H1 (cell line): ENCODE measurements at regions not wholly inside any gene's neighbourhood (a gene's known extent, or its start where the extent isn't known, plus 50 kb on each side); places are given as distances from the start of the nearest gene placed in this dataset.

Source experiments
- CTCF ChIA-PET: fragments of 300-600 bp; sonication (Branson Sonifier 250); formaldehyde crosslinking; loops from one replicate; lab custom pipeline; 2021; ENCODE audit not compliant: partially characterized antibody; lab: Charles Lee
- POLR2A ChIA-PET: fragments of 300-600 bp; sonication (Branson Sonifier 250); formaldehyde crosslinking; loops from one replicate; lab custom pipeline; 2021; ENCODE audit warnings: inconsistent platforms; ENCODE audit not compliant: partially characterized antibody; lab: Charles Lee
- DNase-seq, 2 experiments: peaks; one replicate each; pipeline versions ENCODE4 v3.0.0 to v3.0.0-alpha.2; 2010 to 2022; ENCODE audit warnings: low spot score in 2 of 2, low read depth in 1 of 2, mixed read lengths in 1 of 2
- FAIRE-seq: peaks from 2 replicates; lab custom pipeline; 2011; peaks lifted over from hg19 to GRCh38; lab: Jason Lieb, UNC
- H2AFZ ChIP-seq: 2 replicates; pipeline ENCODE4 v1.8.1; 2012; ENCODE audit warnings: low read length, inconsistent platforms
- H2AK5ac ChIP-seq: 2 replicates; pipeline ENCODE4 v1.6.1; 2013; ENCODE audit warnings: low read depth, low read length
- H2BK120ac ChIP-seq: replicated peaks from 2 replicates; pipeline ENCODE3; 2013; ENCODE audit warnings: low read depth, low read length, inconsistent platforms
- H2BK12ac ChIP-seq: 2 replicates; pipeline ENCODE4 v1.6.1; 2013; ENCODE audit warnings: low read depth, low read length
- H2BK15ac ChIP-seq: 2 replicates; pipeline ENCODE4 v1.6.1; 2013; ENCODE audit warnings: low read length
- H2BK20ac ChIP-seq: 2 replicates; pipeline ENCODE4 v1.6.1; 2013; ENCODE audit warnings: low read length
- H2BK5ac ChIP-seq: 2 replicates; pipeline ENCODE4 v1.6.1; 2013; ENCODE audit warnings: low read depth, low read length
- H3K14ac ChIP-seq: 2 replicates; pipeline ENCODE4 v1.6.1; 2013; ENCODE audit warnings: inconsistent platforms; ENCODE audit not compliant: insufficient read length
- H3K18ac ChIP-seq: 2 replicates; pipeline ENCODE4 v1.6.1; 2013; ENCODE audit warnings: low read length; ENCODE audit errors: extremely low read depth
- H3K23ac ChIP-seq: 2 replicates; pipeline ENCODE4 v1.6.1; 2013; ENCODE audit warnings: inconsistent platforms; ENCODE audit not compliant: insufficient read length
- H3K23me2 ChIP-seq: 2 replicates; pipeline ENCODE4 v1.6.1; 2013; ENCODE audit warnings: low read depth, low read length
- H3K27ac ChIP-seq: 2 replicates; pipeline ENCODE4 v1.6.1; 2011; ENCODE audit warnings: low read depth, low read length, inconsistent platforms
- H3K27me3 ChIP-seq, 4 experiments: replicated peaks in 1 of 4; 1 replicate in 1 of 4; 2 replicates in 3 of 4; pipeline versions ENCODE4 v1.6.1 to v1.8.1; 2011 to 2013; ENCODE audit warnings: low read length in 3 of 4, mild to moderate bottlenecking in 3 of 4, inconsistent platforms in 2 of 4, mixed read lengths in 2 of 4, moderate library complexity in 1 of 4; ENCODE audit not compliant: control insufficient read depth in 3 of 4, insufficient read depth in 3 of 4; ENCODE audit errors: extremely low read depth in 1 of 4
- H3K36me3 ChIP-seq, 4 experiments: 2 replicates each; pipeline versions ENCODE4 v1.6.1 to v1.8.1; 2011 to 2013; ENCODE audit warnings: mild to moderate bottlenecking in 4 of 4, low read length in 3 of 4, moderate library complexity in 2 of 4, control low read depth in 1 of 4, inconsistent platforms in 1 of 4; ENCODE audit not compliant: insufficient read depth in 4 of 4, control insufficient read depth in 2 of 4
- H3K4ac ChIP-seq: replicated peaks from 2 replicates; pipeline ENCODE3; 2013; ENCODE audit warnings: low read length, low read depth, mixed read lengths, inconsistent platforms; ENCODE audit not compliant: insufficient read length
- H3K4me1 ChIP-seq, 4 experiments: replicated peaks in 1 of 4; 1 replicate in 1 of 4; 2 replicates in 3 of 4; pipeline versions ENCODE4 v1.6.1 to v1.8.1; 2011 to 2013; ENCODE audit warnings: low read length in 3 of 4, inconsistent platforms in 2 of 4, mixed read lengths in 1 of 4; ENCODE audit not compliant: insufficient read depth in 4 of 4, control insufficient read depth in 3 of 4
- H3K4me2 ChIP-seq, 2 experiments: 2 replicates each; pipeline versions ENCODE4 v1.6.1 to v1.8.1; 2011 to 2013; ENCODE audit warnings: low read depth in 2 of 2, low read length in 2 of 2, control low read depth in 1 of 2, inconsistent platforms in 1 of 2, mild to moderate bottlenecking in 1 of 2; ENCODE audit not compliant: insufficient read depth in 1 of 2
- H3K4me3 ChIP-seq, 4 experiments: fragments of 200-600, 300-600 bp in 1 of 4; sonication (generic), shearing (Covaris generic), sonication (Bioruptor Twin) in 1 of 4; 2 replicates each; pipeline versions ENCODE4 v1.5.1 to v1.8.1; 2011 to 2016; ENCODE audit warnings: low read length in 4 of 4, low read depth in 3 of 4, control low read depth in 2 of 4, inconsistent platforms in 2 of 4, mild to moderate bottlenecking in 2 of 4, mixed read lengths in 1 of 4, moderate library complexity in 1 of 4; ENCODE audit not compliant: insufficient read depth in 2 of 4; ENCODE audit errors: extremely low read depth in 1 of 4
- H3K56ac ChIP-seq: replicated peaks from 2 replicates; pipeline ENCODE3; 2013; ENCODE audit warnings: low read depth, mild to moderate bottlenecking, mixed read lengths, low read length, inconsistent platforms; ENCODE audit not compliant: insufficient read length
- H3K79me1 ChIP-seq: 2 replicates; pipeline ENCODE4 v1.6.1; 2013; ENCODE audit warnings: low read depth, low read length, control low read depth
- H3K79me2 ChIP-seq, 2 experiments: 2 replicates each; pipeline versions ENCODE4 v1.6.1 to v1.8.1; 2012 to 2013; ENCODE audit warnings: low read length in 2 of 2, mild to moderate bottlenecking in 2 of 2, inconsistent platforms in 1 of 2; ENCODE audit not compliant: insufficient read depth in 2 of 2, control insufficient read depth in 1 of 2
- H3K9ac ChIP-seq, 4 experiments: replicated peaks in 1 of 4; 1 replicate in 1 of 4; 2 replicates in 3 of 4; pipeline versions ENCODE4 v1.6.1 to v1.8.1; 2011 to 2013; ENCODE audit warnings: low read depth in 3 of 4, low read length in 3 of 4, control low read depth in 2 of 4, mild to moderate bottlenecking in 2 of 4, moderate library complexity in 2 of 4, inconsistent platforms in 1 of 4; ENCODE audit errors: extremely low read depth in 1 of 4
- H3K9me3 ChIP-seq, 2 experiments: 2 replicates each; pipeline versions ENCODE4 v1.6.1 to v1.8.1; 2012 to 2013; ENCODE audit warnings: mild to moderate bottlenecking in 2 of 2, moderate library complexity in 2 of 2, control low read depth in 1 of 2, inconsistent platforms in 1 of 2, low read depth in 1 of 2, low read length in 1 of 2, mixed read lengths in 1 of 2; ENCODE audit not compliant: insufficient read depth in 2 of 2
- H4K20me1 ChIP-seq, 2 experiments: replicated peaks in 1 of 2; 2 replicates each; pipeline versions ENCODE3 to v1.8.1; 2011 to 2013; ENCODE audit warnings: inconsistent platforms in 2 of 2, low read length in 2 of 2, mild to moderate bottlenecking in 1 of 2; ENCODE audit not compliant: insufficient read depth in 2 of 2, control insufficient read depth in 1 of 2
- H4K5ac ChIP-seq: 2 replicates; pipeline ENCODE4 v1.6.1; 2013; ENCODE audit warnings: low read length, low read depth, mixed read lengths, inconsistent platforms; ENCODE audit not compliant: insufficient read length
- H4K8ac ChIP-seq: 2 replicates; pipeline ENCODE4 v1.8.0; 2013; ENCODE audit warnings: mild to moderate bottlenecking, moderate library complexity, low read length, inconsistent platforms; ENCODE audit not compliant: insufficient read depth; ENCODE audit errors: extremely low read depth
- H4K91ac ChIP-seq: replicated peaks from 2 replicates; pipeline ENCODE3; 2013; ENCODE audit warnings: low read length, mixed read lengths, inconsistent platforms; ENCODE audit not compliant: insufficient read length
- CEBPB ChIP-seq: IDR thresholded peaks from 2 replicates; pipeline ENCODE4 v1.6.1; 2012; ENCODE audit warnings: low read depth, low read length
- EGR1 ChIP-seq: IDR thresholded peaks from 2 replicates; pipeline ENCODE4 v1.6.1; 2011; ENCODE audit warnings: low read depth, low read length, borderline replicate concordance
- NRF1 ChIP-seq: IDR thresholded peaks from 2 replicates; pipeline ENCODE4 v1.6.1; 2011; ENCODE audit warnings: mild to moderate bottlenecking, low read depth, low read length, improper control_type of control experiment
- WGBS, 2 experiments: shearing (Covaris generic) in 1 of 2; methylation state at CpG; one replicate each; pipeline versions ENCODE4 v1.1.6 to v1.1.7; 2013 to 2015; ENCODE audit warnings: low lambda C conversion rate in 2 of 2, mixed read lengths in 2 of 2, inconsistent platforms in 1 of 2, low coverage in 1 of 2, missing lambda C conversion rate in 1 of 2; ENCODE audit not compliant: insufficient replicate concordance in 2 of 2, insufficient coverage in 1 of 2, insufficient read length in 1 of 2; ENCODE audit errors: extremely low coverage in 1 of 2, missing lambda C conversion rate in 1 of 2; 5-methylcytosine and 5-hydroxymethylcytosine counted together
- TF ChIP-seq, protein P1 (sequence below): IDR thresholded peaks from 2 replicates; pipeline ENCODE4 v1.6.1; 2012; ENCODE audit warnings: inconsistent platforms

DNA sequence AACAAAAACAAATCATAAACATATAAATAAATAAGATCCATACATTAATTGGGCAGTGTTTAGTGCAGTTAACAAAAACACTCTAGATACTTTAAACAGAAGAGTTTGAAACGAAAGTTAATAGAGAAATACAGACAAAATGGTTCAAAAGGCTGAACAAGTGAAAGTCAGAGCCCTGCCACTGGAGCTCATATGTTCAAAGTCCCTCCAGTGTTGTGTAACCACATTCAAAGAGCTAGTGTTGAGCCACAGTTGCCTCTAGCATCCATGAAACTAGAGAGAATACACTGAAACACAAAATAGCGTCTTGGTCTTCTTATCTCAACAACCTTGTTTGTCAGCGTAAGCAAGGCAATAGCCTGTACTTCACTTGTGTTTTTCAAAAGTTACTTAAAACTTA lies 1309.8 kb upstream of the NRXN1 start:
- H4K5ac ChIP-seq, result no peak overlapping the region
- CTCF ChIA-PET, result interaction anchor here (0.5 kb wide), 1 partner anchor 230 kb away, joined by 3 read pairs; no protein-coding TSS in a partner anchor
- no peaks in the 10 kb centered on the region for H3K79me2 ChIP-seq
- 91% methylated on average over 3 of the region's 3 CpGs; no CpG with 5 or more reads in 1 of the 2 experiments for WGBS, 2 experiments
- H2BK15ac ChIP-seq, result no peak overlapping the region
- no peak overlapping the region for H4K91ac ChIP-seq
- peaks cover 0 to 27% (median 18%) of the 10 kb centered on the region in 4 experiments; a peak in 4 of 7 replicates for H3K4me1 ChIP-seq
- H3K23me2 ChIP-seq, result no peaks in the 10 kb centered on the region
- POLR2A ChIA-PET, result no interaction called here
- H2BK120ac ChIP-seq, result no peak overlapping the region
- no peaks in the 10 kb centered on the region for H3K79me1 ChIP-seq
- no peaks in the 10 kb centered on the region for H3K9me3 ChIP-seq
- no peak overlapping the region for H2BK5ac ChIP-seq
- no peak overlapping the region for H2AFZ ChIP-seq
- H3K4me2 ChIP-seq, result no peak overlapping the region
- no peak overlapping the region for H3K56ac ChIP-seq
- no peak overlapping the region for H3K9ac ChIP-seq
- no peak overlapping the region for H2BK20ac ChIP-seq
- H2AK5ac ChIP-seq, result no peak overlapping the region
- H4K8ac ChIP-seq, result no peak overlapping the region
- H3K36me3 ChIP-seq, result no peaks in the 10 kb centered on the region
- H2BK12ac ChIP-seq, result no peak overlapping the region
- no peak overlapping the region for H3K27ac ChIP-seq
- no peak for FAIRE-seq
- no peak overlapping the region for H3K14ac ChIP-seq
- no peaks in the 10 kb centered on the region for H3K27me3 ChIP-seq
- H3K23ac ChIP-seq, result no peak overlapping the region
- H3K18ac ChIP-seq, result no peak overlapping the region
- no peak overlapping the region for H3K4ac ChIP-seq
- H3K4me3 ChIP-seq, result no peak overlapping the region
- H4K20me1 ChIP-seq, result no peaks in the 10 kb centered on the region
- DNase-seq, result no peak
- TF ChIP-seq, protein P1, sequence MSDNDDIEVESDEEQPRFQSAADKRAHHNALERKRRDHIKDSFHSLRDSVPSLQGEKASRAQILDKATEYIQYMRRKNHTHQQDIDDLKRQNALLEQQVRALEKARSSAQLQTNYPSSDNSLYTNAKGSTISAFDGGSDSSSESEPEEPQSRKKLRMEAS, result no peak
- no peak for TF ChIP-seq NRF1
- TF ChIP-seq CEBPB, result no peak
- no peak for TF ChIP-seq EGR1
